ENCODE measurements at regions not wholly inside any gene's neighbourhood (a gene's known extent, or its start where the extent isn't known, plus 50 kb on each side); places are given as distances from the start of the nearest gene placed in this dataset.

- Histone ChIP-seq H3K79me2 (ENCODE audit: insufficient read depth, low read length) (no peaks in the 10 kb centered on the region), H3K27me3 (ENCODE audit: insufficient read depth, low read length, poor library complexity, severe bottlenecking) (no peaks in the 10 kb centered on the region), H3K9me2 (replicated peaks; ENCODE audit: low read depth, low read length) (no peaks in the 10 kb centered on the region), H3K4me3 (ENCODE audit: low read length, poor library complexity, severe bottlenecking) (no peak overlapping the region), H3K4me1 (ENCODE audit: insufficient read depth, low read length, poor library complexity, severe bottlenecking) (no peaks in the 10 kb centered on the region), H3K9ac (ENCODE audit: low read depth, low read length, poor library complexity, severe bottlenecking) (no peak overlapping the region), H2AFZ (ENCODE audit: low read length) (no peak overlapping the region), H3K9me3 (ENCODE audit: insufficient read depth, low read depth, low read length) (no peaks in the 10 kb centered on the region), H3K36me3 (ENCODE audit: insufficient read depth, low read length) (no peaks in the 10 kb centered on the region), H4K20me1 (ENCODE audit: insufficient read depth, low read length, poor library complexity, severe bottlenecking) (no peaks in the 10 kb centered on the region), H3F3A (ENCODE audit: low read depth) (no peaks in the 10 kb centered on the region), H3K4me2 (ENCODE audit: low read depth, low read length, poor library complexity, severe bottlenecking) (no peak overlapping the region)
- TF ChIP-seq EZH2phosphoT487 (IDR thresholded peaks at IDR 0.05; ENCODE audit: borderline replicate concordance): no peak
- TF ChIP-seq, protein P1, sequence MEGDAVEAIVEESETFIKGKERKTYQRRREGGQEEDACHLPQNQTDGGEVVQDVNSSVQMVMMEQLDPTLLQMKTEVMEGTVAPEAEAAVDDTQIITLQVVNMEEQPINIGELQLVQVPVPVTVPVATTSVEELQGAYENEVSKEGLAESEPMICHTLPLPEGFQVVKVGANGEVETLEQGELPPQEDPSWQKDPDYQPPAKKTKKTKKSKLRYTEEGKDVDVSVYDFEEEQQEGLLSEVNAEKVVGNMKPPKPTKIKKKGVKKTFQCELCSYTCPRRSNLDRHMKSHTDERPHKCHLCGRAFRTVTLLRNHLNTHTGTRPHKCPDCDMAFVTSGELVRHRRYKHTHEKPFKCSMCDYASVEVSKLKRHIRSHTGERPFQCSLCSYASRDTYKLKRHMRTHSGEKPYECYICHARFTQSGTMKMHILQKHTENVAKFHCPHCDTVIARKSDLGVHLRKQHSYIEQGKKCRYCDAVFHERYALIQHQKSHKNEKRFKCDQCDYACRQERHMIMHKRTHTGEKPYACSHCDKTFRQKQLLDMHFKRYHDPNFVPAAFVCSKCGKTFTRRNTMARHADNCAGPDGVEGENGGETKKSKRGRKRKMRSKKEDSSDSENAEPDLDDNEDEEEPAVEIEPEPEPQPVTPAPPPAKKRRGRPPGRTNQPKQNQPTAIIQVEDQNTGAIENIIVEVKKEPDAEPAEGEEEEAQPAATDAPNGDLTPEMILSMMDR (conservative IDR thresholded peaks at IDR 0.05; ENCODE audit: low read length): no peak
Measured at GRCh38 chr5:60415443-60415842, 284.5 kb downstream of the DEPDC1B start.

DNA sequence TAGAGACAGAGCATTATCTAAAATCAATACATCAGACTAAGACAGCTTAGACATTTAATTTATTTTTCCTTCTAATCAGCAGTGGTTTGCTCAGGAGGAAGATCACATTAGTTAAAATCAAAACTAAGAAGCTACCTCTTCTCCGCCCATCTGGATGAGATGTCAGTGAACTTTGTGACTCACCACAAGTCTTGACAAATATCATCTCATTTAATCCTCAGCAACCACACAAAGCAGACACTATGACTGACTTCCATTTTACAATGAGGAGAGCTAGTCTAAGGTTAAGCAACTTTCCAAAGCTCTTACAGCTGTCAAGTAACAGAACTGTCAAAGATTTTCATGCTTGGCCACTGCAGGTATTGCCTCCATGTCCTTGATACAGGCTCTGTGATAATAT lies 289.5 kb downstream of the DEPDC1B start:
- H3K79me2 ChIP-seq (ENCODE audit: insufficient read depth, low read length): no peaks in the 10 kb centered on the region
- no peaks in the 10 kb centered on the region for H3K9me3 ChIP-seq (ENCODE audit: insufficient read depth, low read depth, low read length)
- H3K4me3 ChIP-seq (ENCODE audit: low read length, poor library complexity, severe bottlenecking): no peak overlapping the region
- H3F3A ChIP-seq (ENCODE audit: low read depth): no peaks in the 10 kb centered on the region
- H2AFZ ChIP-seq (ENCODE audit: low read length): no peak overlapping the region
- no peaks in the 10 kb centered on the region for H3K27me3 ChIP-seq (ENCODE audit: insufficient read depth, low read length, poor library complexity, severe bottlenecking)
- H3K9ac ChIP-seq (ENCODE audit: low read depth, low read length, poor library complexity, severe bottlenecking): no peak overlapping the region
- no peaks in the 10 kb centered on the region for H3K4me1 ChIP-seq (ENCODE audit: insufficient read depth, low read length, poor library complexity, severe bottlenecking)
- TF ChIP-seq EZH2phosphoT487 (IDR thresholded peaks at IDR 0.05; ENCODE audit: borderline replicate concordance): no peak
- TF ChIP-seq, protein P1 (conservative IDR thresholded peaks at IDR 0.05; ENCODE audit: low read length): no peak
- H4K20me1 ChIP-seq (ENCODE audit: insufficient read depth, low read length, poor library complexity, severe bottlenecking): no peaks in the 10 kb centered on the region
- no peak overlapping the region for H3K4me2 ChIP-seq (ENCODE audit: low read depth, low read length, poor library complexity, severe bottlenecking)
- no peaks in the 10 kb centered on the region for H3K36me3 ChIP-seq (ENCODE audit: insufficient read depth, low read length)
- H3K9me2 ChIP-seq (replicated peaks; ENCODE audit: low read depth, low read length): no peaks in the 10 kb centered on the region

GRCh38 chr5:60404171-60404570 lies 295.8 kb downstream of the DEPDC1B start:
- no peaks in the 10 kb centered on the region for H4K20me1 ChIP-seq (ENCODE audit: insufficient read depth, low read length, poor library complexity, severe bottlenecking)
- no peaks in the 10 kb centered on the region for H3K27me3 ChIP-seq (ENCODE audit: insufficient read depth, low read length, poor library complexity, severe bottlenecking)
- H3K79me2 ChIP-seq (ENCODE audit: insufficient read depth, low read length): no peaks in the 10 kb centered on the region
- H3K4me2 ChIP-seq (ENCODE audit: low read depth, low read length, poor library complexity, severe bottlenecking): no peak overlapping the region
- no peak overlapping the region for H3K9ac ChIP-seq (ENCODE audit: low read depth, low read length, poor library complexity, severe bottlenecking)
- no peaks in the 10 kb centered on the region for H3K9me2 ChIP-seq (replicated peaks; ENCODE audit: low read depth, low read length)
- no peak overlapping the region for H3K4me3 ChIP-seq (ENCODE audit: low read length, poor library complexity, severe bottlenecking)
- H3F3A ChIP-seq (ENCODE audit: low read depth): no peaks in the 10 kb centered on the region
- TF ChIP-seq, protein P1 (conservative IDR thresholded peaks at IDR 0.05; ENCODE audit: low read length): no peak
- TF ChIP-seq EZH2phosphoT487 (IDR thresholded peaks at IDR 0.05; ENCODE audit: borderline replicate concordance): no peak
- H3K36me3 ChIP-seq (ENCODE audit: insufficient read depth, low read length): no peaks in the 10 kb centered on the region
- H2AFZ ChIP-seq (ENCODE audit: low read length): no peak overlapping the region
- no peaks in the 10 kb centered on the region for H3K9me3 ChIP-seq (ENCODE audit: insufficient read depth, low read depth, low read length)
- no peaks in the 10 kb centered on the region for H3K4me1 ChIP-seq (ENCODE audit: insufficient read depth, low read length, poor library complexity, severe bottlenecking)

All from Loucy (cell line).